CD4-positive, alpha-beta T cell (primary cell): ENCODE measurements at regions not wholly inside any gene's neighbourhood (a gene's known extent, or its start where the extent isn't known, plus 50 kb on each side); places are given as distances from the start of the nearest gene placed in this dataset.

Experiments used
- ATAC-seq: fragments of 200-7000 bp; cut with Tn5 transposase; one replicate; pipeline ENCODE4 v1.10.0; 2022; ENCODE audit warnings: mild to moderate bottlenecking; ENCODE audit not compliant: poor library complexity
- CTCF ChIA-PET: fragments of 350-600 bp; sonication (Branson Sonifier 250); formaldehyde crosslinking; loops from one replicate; lab custom pipeline; 2021; ENCODE audit warnings: antibody characterized with exemption, inconsistent platforms; lab: Charles Lee
- POLR2A ChIA-PET: fragments of 350-600 bp; sonication (Branson Sonifier 250); formaldehyde crosslinking; loops from one replicate; lab custom pipeline; 2021; ENCODE audit warnings: antibody characterized with exemption, inconsistent platforms; lab: Charles Lee
- DNase-seq, 14 experiments: peaks; one replicate each; pipeline ENCODE4 v3.0.0-alpha.2; 2013 to 2020; ENCODE audit warnings: mixed read lengths in 2 of 14
- H3K27ac ChIP-seq, 2 donors: one replicate each; pipeline versions ENCODE4 v1.5.1 to v1.7.0; 2013; ENCODE audit warnings: low read length in 2 of 2, low read depth in 1 of 2, mild to moderate bottlenecking in 1 of 2
- H3K27me3 ChIP-seq, 2 experiments: 1 replicate in 1 of 2; 2 replicates in 1 of 2; pipeline versions ENCODE4 v1.6.1 to v1.7.0; 2013; ENCODE audit warnings: low read length in 2 of 2, control low read depth in 1 of 2, mild to moderate bottlenecking in 1 of 2, moderate library complexity in 1 of 2; ENCODE audit not compliant: insufficient read depth in 2 of 2, control insufficient read depth in 1 of 2
- H3K36me3 ChIP-seq: one replicate; pipeline ENCODE4 v1.6.1; 2013; ENCODE audit warnings: low read length, control low read depth; ENCODE audit not compliant: insufficient read depth
- H3K4me1 ChIP-seq: one replicate; pipeline ENCODE4 v1.6.1; 2013; ENCODE audit warnings: low read length, control low read depth; ENCODE audit not compliant: insufficient read depth
- H3K4me3 ChIP-seq: one replicate; pipeline ENCODE4 v1.5.1; 2013; ENCODE audit warnings: mild to moderate bottlenecking, low read length, moderate library complexity
- H3K9me3 ChIP-seq, 2 experiments: 1 replicate in 1 of 2; 2 replicates in 1 of 2; pipeline versions ENCODE4 v1.6.1 to v1.7.0; 2013; ENCODE audit warnings: low read length in 2 of 2, mild to moderate bottlenecking in 2 of 2, control low read depth in 1 of 2, moderate library complexity in 1 of 2; ENCODE audit not compliant: control insufficient read depth in 1 of 2, insufficient read depth in 1 of 2
- H3K27ac Mint-ChIP-seq: one replicate; pipeline ENCODE4 v1.8.0; 2020; ENCODE audit warnings: mixed read lengths
- H3K27me3 Mint-ChIP-seq: one replicate; pipeline ENCODE4 v1.8.0; 2021; ENCODE audit warnings: mixed read lengths
- H3K36me3 Mint-ChIP-seq: one replicate; pipeline ENCODE4 v1.8.0; 2021; ENCODE audit warnings: low read depth, mixed read lengths
- H3K4me1 Mint-ChIP-seq: one replicate; pipeline ENCODE4 v1.8.0; 2021; ENCODE audit warnings: low read depth, mixed read lengths
- H3K4me3 Mint-ChIP-seq: one replicate; pipeline ENCODE4 v1.8.0; 2020; ENCODE audit warnings: mild to moderate bottlenecking, mixed read lengths
- H3K9me3 Mint-ChIP-seq: one replicate; pipeline ENCODE4 v1.8.0; 2020; ENCODE audit warnings: mixed read lengths
- CTCF ChIP-seq: fragments of 200-600 bp; IDR thresholded peaks from one replicate; pipeline ENCODE4 v1.8.0; 2022; ENCODE audit warnings: antibody characterized with exemption, mild to moderate bottlenecking
- intact Hi-C, 2 experiments: fragments of 100-400 bp; cut with DNase I in 1 of 2; cut with micrococcal nuclease in 1 of 2; formaldehyde crosslinking; loops; one replicate each; pipeline versions ENCODE4 v1.15.1 to v1.9.0; 2023 to 2025; cut with DNase I, micrococcal nuclease

GRCh38 chr15:81442454-81442853, 68.4 kb upstream of the TMC3 start:
- POLR2A ChIA-PET, result no interaction called here
- H3K4me1 ChIP-seq, result no peaks in the 10 kb centered on the region
- H3K4me1 Mint-ChIP-seq, result no peaks in the 10 kb centered on the region
- no peak overlapping the region for H3K4me3 ChIP-seq
- H3K9me3 Mint-ChIP-seq, result peaks cover 6% of the 10 kb centered on the region
- H3K27me3 ChIP-seq, result peaks cover 4% of the 10 kb centered on the region in 2 experiments
- no peaks in the 10 kb centered on the region for H3K9me3 ChIP-seq
- no peak overlapping the region for H3K27ac Mint-ChIP-seq
- CTCF ChIA-PET, result no interaction called here
- TF ChIP-seq CTCF, result no peak
- H3K27ac ChIP-seq, result no peak overlapping the region
- H3K27me3 Mint-ChIP-seq, result peaks cover 36% of the 10 kb centered on the region
- DNase-seq (no peak), ATAC-seq (no peak)
- H3K36me3 Mint-ChIP-seq, result no peaks in the 10 kb centered on the region
- no peaks in the 10 kb centered on the region for H3K36me3 ChIP-seq
- H3K4me3 Mint-ChIP-seq, result no peak overlapping the region
- intact Hi-C loops, result no loop called here

- Mint-ChIP-seq H3K4me3 (no peak overlapping the region), H3K27ac (no peak overlapping the region), H3K36me3 (no peaks in the 10 kb centered on the region), H3K27me3 (peaks cover 41% of the 10 kb centered on the region), H3K4me1 (no peaks in the 10 kb centered on the region), H3K9me3 (peaks cover 4% of the 10 kb centered on the region)
- Histone ChIP-seq H3K4me1 (no peaks in the 10 kb centered on the region), H3K36me3 (no peaks in the 10 kb centered on the region), H3K27me3 (peaks cover 1 to 5% of the 10 kb centered on the region in 2 experiments), H3K4me3 (no peak overlapping the region), H3K27ac (no peak overlapping the region), H3K9me3 (no peaks in the 10 kb centered on the region)
- intact Hi-C loops, result no loop called here
- ATAC-seq (no peak), DNase-seq (no peak)
- ChIA-PET CTCF (no interaction called here), POLR2A (no interaction called here)
- no peak for TF ChIP-seq CTCF
Observed at GRCh38 chr15:81434851-81435250, 60.8 kb upstream of the TMC3 start.

- H3K4me3 Mint-ChIP-seq, result no peak overlapping the region
- H3K36me3 ChIP-seq, result no peaks in the 10 kb centered on the region
- ChIA-PET POLR2A (no interaction called here), CTCF (no interaction called here)
- H3K4me1 ChIP-seq, result no peaks in the 10 kb centered on the region
- peaks cover 35% of the 10 kb centered on the region for H3K27me3 Mint-ChIP-seq
- TF ChIP-seq CTCF, result no peak
- H3K27me3 ChIP-seq, result peaks cover 0 to 5% of the 10 kb centered on the region in 2 experiments
- no peak overlapping the region for H3K27ac ChIP-seq
- ATAC-seq (no peak), DNase-seq (no peak)
- intact Hi-C loops, result no loop called here
- H3K27ac Mint-ChIP-seq, result no peak overlapping the region
- H3K9me3 Mint-ChIP-seq, result peaks cover 4% of the 10 kb centered on the region
- H3K4me3 ChIP-seq, result no peak overlapping the region
- no peaks in the 10 kb centered on the region for H3K36me3 Mint-ChIP-seq
- H3K4me1 Mint-ChIP-seq, result no peaks in the 10 kb centered on the region
- H3K9me3 ChIP-seq, result no peaks in the 10 kb centered on the region
Observed at GRCh38 chr15:81433462-81433861, 59.4 kb upstream of the TMC3 start.
